Testis (tissue), 2 donors: ENCODE measurements at regions not wholly inside any gene's neighbourhood (a gene's known extent, or its start where the extent isn't known, plus 50 kb on each side); places are given as distances from the start of the nearest gene placed in this dataset.

Experiments
- POLR2A ChIP-seq: fragments of 450-650 bp; IDR thresholded peaks from one replicate; pipeline ENCODE4 v1.6.1; 2017; ENCODE audit warnings: antibody characterized with exemption, mild to moderate bottlenecking, moderate library complexity
- TF ChIP-seq, protein P1 (sequence below), 3 experiments: fragments of 450-650 bp in 2 of 3; fragments of 200-600 bp in 1 of 3; sonication (generic) in 1 of 3; IDR thresholded peaks; one replicate each; pipeline ENCODE4 v1.5.1; 2016 to 2019; ENCODE audit warnings: antibody characterized with exemption in 3 of 3, mild to moderate bottlenecking in 2 of 3, moderate library complexity in 1 of 3

DNA sequence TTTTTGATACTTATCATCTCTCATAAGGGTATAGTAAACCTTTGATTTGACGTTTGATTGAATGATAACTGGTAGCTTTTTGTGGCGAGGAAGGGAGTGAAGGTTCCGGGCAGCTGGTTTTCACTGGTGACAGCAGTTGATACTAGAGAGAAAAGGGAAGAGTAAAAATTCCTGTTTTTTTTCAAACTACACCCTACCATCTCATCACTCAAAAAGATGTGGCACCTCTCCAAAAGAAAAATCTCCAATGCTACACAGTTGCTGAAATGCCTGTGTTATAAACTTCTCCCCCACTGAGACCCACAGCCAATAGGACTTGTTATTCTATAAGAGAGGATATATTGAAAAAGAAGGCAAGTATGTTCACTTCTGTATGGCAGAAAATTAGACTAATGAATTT is 154.0 kb downstream of the MAIP1 start:
- TF ChIP-seq, protein P1, sequence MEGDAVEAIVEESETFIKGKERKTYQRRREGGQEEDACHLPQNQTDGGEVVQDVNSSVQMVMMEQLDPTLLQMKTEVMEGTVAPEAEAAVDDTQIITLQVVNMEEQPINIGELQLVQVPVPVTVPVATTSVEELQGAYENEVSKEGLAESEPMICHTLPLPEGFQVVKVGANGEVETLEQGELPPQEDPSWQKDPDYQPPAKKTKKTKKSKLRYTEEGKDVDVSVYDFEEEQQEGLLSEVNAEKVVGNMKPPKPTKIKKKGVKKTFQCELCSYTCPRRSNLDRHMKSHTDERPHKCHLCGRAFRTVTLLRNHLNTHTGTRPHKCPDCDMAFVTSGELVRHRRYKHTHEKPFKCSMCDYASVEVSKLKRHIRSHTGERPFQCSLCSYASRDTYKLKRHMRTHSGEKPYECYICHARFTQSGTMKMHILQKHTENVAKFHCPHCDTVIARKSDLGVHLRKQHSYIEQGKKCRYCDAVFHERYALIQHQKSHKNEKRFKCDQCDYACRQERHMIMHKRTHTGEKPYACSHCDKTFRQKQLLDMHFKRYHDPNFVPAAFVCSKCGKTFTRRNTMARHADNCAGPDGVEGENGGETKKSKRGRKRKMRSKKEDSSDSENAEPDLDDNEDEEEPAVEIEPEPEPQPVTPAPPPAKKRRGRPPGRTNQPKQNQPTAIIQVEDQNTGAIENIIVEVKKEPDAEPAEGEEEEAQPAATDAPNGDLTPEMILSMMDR (IDR thresholded peaks at IDR 0.05): no peak
- TF ChIP-seq POLR2A: no peak
